BLaER1 treated with 17β-estradiol and CSF1 and Interleukin-3, amounts not matched to agents 10 nM and 100 nM (cell line): ENCODE measurements at regions not wholly inside any gene's neighbourhood (a gene's known extent, or its start where the extent isn't known, plus 50 kb on each side); places are given as distances from the start of the nearest gene placed in this dataset.

ENCODE experiments used
- H3K27ac ChIP-seq, 11 experiments: shearing (Covaris generic); formaldehyde crosslinking; 2 replicates each; pipeline ENCODE4 v1.8.1; 2022
- H3K27me3 ChIP-seq, 11 experiments: shearing (Covaris generic); formaldehyde crosslinking; 2 replicates each; pipeline ENCODE4 v1.8.1; 2022
- H3K36me3 ChIP-seq, 11 experiments: shearing (Covaris generic); formaldehyde crosslinking; 2 replicates each; pipeline ENCODE4 v1.8.1; 2022
- H3K4me1 ChIP-seq, 10 experiments: shearing (Covaris generic); formaldehyde crosslinking; 2 replicates each; pipeline ENCODE4 v1.8.1; 2022
- H3K4me2 ChIP-seq, 11 experiments: shearing (Covaris generic); formaldehyde crosslinking; 2 replicates each; pipeline ENCODE4 v1.8.1; 2022
- H3K4me3 ChIP-seq, 10 experiments: shearing (Covaris generic); formaldehyde crosslinking; 2 replicates each; pipeline ENCODE4 v1.8.1; 2022
- H3K9ac ChIP-seq, 11 experiments: shearing (Covaris generic); formaldehyde crosslinking; 2 replicates each; pipeline ENCODE4 v1.8.1; 2022
- H3K9me3 ChIP-seq, 11 experiments: shearing (Covaris generic); formaldehyde crosslinking; replicated peaks in 1 of 11; 2 replicates each; pipeline ENCODE4 v1.8.1; 2022
- H4K20me1 ChIP-seq, 11 experiments: shearing (Covaris generic); formaldehyde crosslinking; 2 replicates each; pipeline ENCODE4 v1.8.1; 2022
- Cebpa-rat ChIP-seq, 11 experiments: shearing (Covaris generic); IDR thresholded peaks; 2 replicates each; pipeline ENCODE4 v1.8.1; 2022

- H3K27me3 ChIP-seq, result no peaks in the 10 kb centered on the region
- H3K27ac ChIP-seq, result no peak overlapping the region
- no peak overlapping the region for H3K9ac ChIP-seq
- H3K36me3 ChIP-seq, result no peaks in the 10 kb centered on the region
- peaks cover 0 to 20% (median 6%) of the 10 kb centered on the region in 11 experiments; a peak in 8 of 22 replicates for H3K9me3 ChIP-seq
- no peak for TF ChIP-seq Cebpa-rat (IDR thresholded peaks at IDR 0.05)
- H4K20me1 ChIP-seq, result no peaks in the 10 kb centered on the region
- H3K4me1 ChIP-seq, result peaks cover 0 to 9% (median 7%) of the 10 kb centered on the region in 10 experiments; a peak in 11 of 20 replicates
- H3K4me3 ChIP-seq, result no peak overlapping the region
- H3K4me2 ChIP-seq, result no peak overlapping the region
Measured at GRCh38 chr15:70433586-70434324, 329.6 kb downstream of the UACA start.

DNA sequence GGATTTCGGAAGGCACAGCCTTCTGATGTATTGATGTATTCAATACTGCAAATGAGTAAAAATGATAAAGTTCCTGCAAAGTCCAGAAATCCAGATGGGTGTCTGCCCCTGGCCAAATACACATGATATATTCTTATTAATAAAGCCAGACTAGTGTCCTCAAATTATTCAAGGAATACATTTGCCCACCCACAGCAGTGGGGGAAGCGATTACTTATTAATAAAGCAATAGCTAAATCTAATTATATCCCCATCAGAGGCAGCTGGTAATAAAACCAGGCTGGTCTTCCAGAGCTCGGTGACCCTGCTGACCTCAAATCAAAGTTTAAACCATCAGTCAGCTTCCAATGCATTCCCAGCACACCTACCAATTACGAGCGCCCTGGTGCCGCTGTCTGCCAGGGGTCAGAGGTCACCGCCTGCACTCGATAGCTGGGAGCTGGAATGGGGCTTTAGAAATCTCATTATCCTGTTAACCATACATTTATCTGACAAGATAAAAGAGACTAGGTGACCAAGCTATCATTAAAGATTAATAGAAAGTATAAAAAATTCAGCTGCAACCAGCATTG, 330.3 kb downstream of the UACA start:
- no peaks in the 10 kb centered on the region for H3K27me3 ChIP-seq
- H3K9ac ChIP-seq, result no peak overlapping the region
- no peak overlapping the region for H3K4me3 ChIP-seq
- H3K4me2 ChIP-seq, result no peak overlapping the region
- no peak for TF ChIP-seq Cebpa-rat (IDR thresholded peaks at IDR 0.05)
- H3K4me1 ChIP-seq, result peaks cover 0 to 9% (median 7%) of the 10 kb centered on the region in 10 experiments; a peak in 11 of 20 replicates
- no peak overlapping the region for H3K27ac ChIP-seq
- no peaks in the 10 kb centered on the region for H4K20me1 ChIP-seq
- H3K9me3 ChIP-seq, result peaks cover 0 to 26% (median 6%) of the 10 kb centered on the region in 11 experiments; a peak in 9 of 22 replicates
- no peaks in the 10 kb centered on the region for H3K36me3 ChIP-seq

GRCh38 chr15:70431854-70432253, 331.5 kb downstream of the UACA start:
- no peak overlapping the region for H3K4me3 ChIP-seq
- H4K20me1 ChIP-seq, result no peaks in the 10 kb centered on the region
- no peak overlapping the region for H3K4me2 ChIP-seq
- TF ChIP-seq Cebpa-rat (IDR thresholded peaks at IDR 0.05), result no peak
- peaks cover 0 to 26% (median 6%) of the 10 kb centered on the region in 11 experiments; a peak in 9 of 22 replicates for H3K9me3 ChIP-seq
- H3K27ac ChIP-seq, result no peak overlapping the region
- H3K36me3 ChIP-seq, result no peaks in the 10 kb centered on the region
- H3K27me3 ChIP-seq, result no peaks in the 10 kb centered on the region
- no peak overlapping the region for H3K9ac ChIP-seq
- H3K4me1 ChIP-seq, result peaks cover 0 to 9% (median 7%) of the 10 kb centered on the region in 10 experiments; a peak in 11 of 20 replicates

DNA sequence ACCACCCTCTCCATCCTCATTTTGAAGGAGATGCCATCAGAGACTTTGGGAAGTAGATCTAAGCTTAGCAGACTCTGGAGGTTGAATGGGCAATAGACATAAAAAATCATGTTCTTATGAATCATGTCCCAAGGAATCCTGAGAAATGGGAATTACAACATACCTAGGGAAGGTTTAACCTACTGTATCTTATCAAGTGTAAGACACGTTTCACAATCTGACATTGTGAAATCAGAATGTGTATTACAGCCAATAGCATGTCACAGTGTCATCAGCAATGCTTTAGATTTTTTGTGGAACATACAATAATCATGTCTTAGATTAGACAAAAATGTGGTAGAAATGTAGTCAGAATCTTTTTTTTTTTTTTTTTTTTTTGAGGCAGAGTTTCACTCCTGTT, 332.4 kb upstream of the TLE3 start:
- H3K27me3 ChIP-seq, result no peaks in the 10 kb centered on the region
- no peaks in the 10 kb centered on the region for H3K36me3 ChIP-seq
- no peak overlapping the region for H3K27ac ChIP-seq
- H3K4me3 ChIP-seq, result no peak overlapping the region
- no peak for TF ChIP-seq Cebpa-rat (IDR thresholded peaks at IDR 0.05)
- H3K4me2 ChIP-seq, result no peak overlapping the region
- H4K20me1 ChIP-seq, result no peaks in the 10 kb centered on the region
- H3K9me3 ChIP-seq, result peaks cover 0 to 26% (median 6%) of the 10 kb centered on the region in 11 experiments; a peak in 9 of 22 replicates
- H3K9ac ChIP-seq, result no peak overlapping the region
- H3K4me1 ChIP-seq, result peaks cover 5 to 8% (median 6%) of the 10 kb centered on the region in 10 experiments

- H3K27ac ChIP-seq, result no peak overlapping the region
- no peak for TF ChIP-seq Cebpa-rat (IDR thresholded peaks at IDR 0.05)
- peaks cover 6 to 26% (median 10%) of the 10 kb centered on the region in 11 experiments; a peak in 14 of 22 replicates for H3K9me3 ChIP-seq
Measured at GRCh38 chr15:70429056-70429722, 331.5 kb upstream of the TLE3 start.

GRCh38 chr15:70428211-70428822, 330.6 kb upstream of the TLE3 start:
- Histone ChIP-seq H3K4me2 (no peak overlapping the region), H3K9me3 (peaks cover 6 to 26% (median 13%) of the 10 kb centered on the region in 11 experiments; a peak in 14 of 22 replicates), H3K27me3 (no peaks in the 10 kb centered on the region), H3K4me1 (peaks cover 12 to 15% (median 13%) of the 10 kb centered on the region in 10 experiments), H3K9ac (no peak overlapping the region), H3K36me3 (no peaks in the 10 kb centered on the region), H3K27ac (no peak overlapping the region), H4K20me1 (no peaks in the 10 kb centered on the region), H3K4me3 (no peak overlapping the region)
- no peak for TF ChIP-seq Cebpa-rat (IDR thresholded peaks at IDR 0.05)

More at GRCh38 chr15:70429056-70429722, 331.5 kb upstream of the TLE3 start:
- no peaks in the 10 kb centered on the region for H4K20me1 ChIP-seq
- no peak overlapping the region for H3K4me3 ChIP-seq
- H3K9ac ChIP-seq, result no peak overlapping the region
- peaks cover 12 to 15% (median 13%) of the 10 kb centered on the region in 10 experiments for H3K4me1 ChIP-seq
- no peaks in the 10 kb centered on the region for H3K27me3 ChIP-seq
- no peak overlapping the region for H3K4me2 ChIP-seq
- H3K36me3 ChIP-seq, result no peaks in the 10 kb centered on the region

- H3K4me3 ChIP-seq, result no peak overlapping the region
- H3K9ac ChIP-seq, result no peak overlapping the region
- H3K27ac ChIP-seq, result no peak overlapping the region
- H4K20me1 ChIP-seq, result no peaks in the 10 kb centered on the region
- no peaks in the 10 kb centered on the region for H3K27me3 ChIP-seq
- peaks cover 12 to 15% (median 13%) of the 10 kb centered on the region in 10 experiments for H3K4me1 ChIP-seq
- H3K9me3 ChIP-seq, result peaks cover 6 to 26% (median 13%) of the 10 kb centered on the region in 11 experiments; a peak in 14 of 22 replicates
- no peak for TF ChIP-seq Cebpa-rat (IDR thresholded peaks at IDR 0.05)
- H3K36me3 ChIP-seq, result no peaks in the 10 kb centered on the region
- no peak overlapping the region for H3K4me2 ChIP-seq
Measured at GRCh38 chr15:70427167-70428120, 329.7 kb upstream of the TLE3 start.

- Histone ChIP-seq H3K4me1 (peaks cover 12 to 15% (median 13%) of the 10 kb centered on the region in 10 experiments), H3K27ac (no peak overlapping the region), H3K36me3 (no peaks in the 10 kb centered on the region), H3K4me3 (no peak overlapping the region), H4K20me1 (no peaks in the 10 kb centered on the region), H3K27me3 (no peaks in the 10 kb centered on the region), H3K4me2 (no peak overlapping the region), H3K9me3 (peaks cover 5 to 19% (median 10%) of the 10 kb centered on the region in 11 experiments; a peak in 12 of 22 replicates), H3K9ac (no peak overlapping the region)
- TF ChIP-seq Cebpa-rat (IDR thresholded peaks at IDR 0.05), result no peak
Measured at GRCh38 chr15:70426096-70426821, 328.5 kb upstream of the TLE3 start.
